NCI-H2171 (cell line): ENCODE measurements at regions not wholly inside any gene's neighbourhood (a gene's known extent, or its start where the extent isn't known, plus 50 kb on each side); places are given as distances from the start of the nearest gene placed in this dataset.
"Not testable (repeated sequence)": the region's sequence is repeated elsewhere in the genome, so short reads cannot be mapped to it uniquely, and the experiment has no call there.

Experiments used
- DNase-seq: peaks from one replicate; lab custom pipeline; 2025; lab: John Stamatoyannopoulos, UW

DNA sequence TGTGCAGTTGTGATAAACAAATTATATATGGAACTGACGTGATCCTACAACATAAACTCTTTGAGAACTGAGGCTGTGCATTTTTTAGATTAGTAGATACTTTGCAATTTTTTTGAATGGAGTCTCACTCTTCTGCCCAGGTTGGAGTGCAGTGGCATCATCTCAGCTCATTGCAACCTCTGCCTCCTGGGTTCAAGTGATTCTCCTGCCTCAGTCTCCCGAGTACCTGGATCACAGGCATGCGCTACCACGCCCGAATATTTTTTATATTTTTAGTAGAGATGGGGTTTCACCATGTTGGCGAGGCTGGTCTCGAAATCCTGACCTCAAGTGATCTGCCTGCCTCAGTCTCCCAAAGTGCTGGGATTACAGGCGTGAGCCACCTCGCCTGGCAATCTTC is 145.9 kb downstream of the POTEH start:
- not testable (repeated sequence) for DNase-seq

DNA sequence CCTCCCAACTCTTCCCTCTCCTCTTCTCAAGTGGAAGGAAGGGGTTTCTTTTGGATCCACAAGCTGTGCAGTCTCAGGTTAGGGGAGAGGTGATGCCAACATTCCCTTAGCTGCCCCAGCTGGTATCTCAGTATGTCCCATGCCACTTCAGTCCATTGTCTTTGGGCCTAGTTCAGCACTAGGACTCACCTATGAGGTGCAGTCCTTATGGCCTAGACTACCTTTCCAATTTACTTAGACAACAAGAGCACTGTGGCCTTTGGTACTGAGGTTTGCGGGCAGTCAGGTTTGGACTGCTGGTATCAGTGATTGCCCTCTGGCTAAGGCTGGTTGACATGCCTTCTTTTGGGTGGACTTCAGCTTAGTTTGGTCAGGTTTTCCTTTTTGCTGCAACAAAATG is 159.9 kb downstream of the POTEH start:
- not testable (repeated sequence) for DNase-seq

DNA sequence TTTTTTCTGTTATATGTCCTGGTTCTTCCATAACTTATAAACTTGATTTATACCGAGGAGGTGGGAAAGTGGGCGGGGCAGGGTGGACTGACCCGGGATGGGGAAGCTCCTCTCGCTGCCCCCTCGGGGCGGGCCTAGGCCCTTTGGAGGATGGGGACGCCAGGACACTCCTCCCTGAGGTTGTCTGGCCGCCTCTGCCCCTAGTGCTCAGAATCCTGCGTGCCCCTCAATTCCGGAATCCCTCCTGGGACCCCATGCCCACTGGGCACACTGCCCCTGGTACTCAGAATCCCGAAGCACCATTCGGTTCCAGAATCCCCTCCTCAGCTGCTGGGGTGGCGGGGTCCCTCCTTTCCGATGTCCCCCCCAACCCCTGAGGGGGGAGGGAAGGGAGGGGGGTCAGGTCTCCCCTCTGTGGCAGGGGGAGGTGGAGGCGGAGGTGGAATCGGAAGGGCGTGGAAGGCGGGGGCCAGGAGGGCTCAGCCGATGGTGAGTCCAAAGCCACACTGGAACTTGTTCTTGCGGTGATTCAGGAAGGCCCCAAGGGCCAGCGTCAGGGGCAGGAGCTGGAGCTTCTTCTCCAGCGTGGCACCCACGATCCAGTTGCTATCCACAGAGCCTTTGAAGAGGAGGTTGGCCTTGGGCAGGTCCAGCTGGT is 164.0 kb downstream of the POTEH start:
- not testable (repeated sequence) for DNase-seq

DNA sequence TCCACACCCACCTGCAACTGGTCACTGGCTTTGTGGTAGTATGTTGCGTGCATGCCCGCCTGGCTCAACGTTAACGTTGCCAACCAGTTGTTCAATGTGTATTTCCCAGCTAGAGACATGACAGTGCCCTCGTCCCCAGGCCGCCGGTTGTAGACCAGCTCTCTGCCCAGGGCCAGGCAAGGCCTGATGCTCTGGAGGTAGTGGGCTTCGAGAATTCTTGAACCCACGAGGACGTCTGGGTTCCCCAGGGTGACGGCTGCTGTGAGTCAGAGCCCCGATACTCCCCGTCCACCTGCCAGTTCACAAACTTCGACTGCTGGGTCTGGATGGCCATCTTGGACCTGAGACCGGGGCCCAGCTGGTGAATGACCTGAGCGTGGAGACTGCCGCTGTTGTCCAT is 164.6 kb downstream of the POTEH start:
- DNase-seq: not testable (repeated sequence)

DNA sequence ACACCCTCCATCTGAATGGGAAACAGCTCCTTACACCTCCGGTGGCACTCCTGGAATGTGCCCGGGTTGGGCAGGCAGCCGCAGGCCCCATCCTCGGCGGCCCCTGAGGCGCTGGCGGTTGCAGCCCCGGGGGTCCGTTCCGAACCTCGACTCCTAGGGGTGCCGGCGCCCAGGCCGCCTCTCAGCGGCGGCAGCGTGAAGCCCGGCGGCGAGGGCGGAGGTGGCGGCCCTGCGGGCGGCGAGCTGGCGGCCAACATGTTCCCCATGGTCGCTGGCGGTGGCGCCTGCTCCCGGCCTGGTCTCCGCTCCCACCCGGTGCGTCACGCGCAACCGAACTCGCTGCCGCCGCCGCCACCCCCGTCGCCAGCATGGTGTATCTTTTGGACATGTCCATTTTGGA is 165.2 kb downstream of the POTEH start:
- not testable (repeated sequence) for DNase-seq

DNA sequence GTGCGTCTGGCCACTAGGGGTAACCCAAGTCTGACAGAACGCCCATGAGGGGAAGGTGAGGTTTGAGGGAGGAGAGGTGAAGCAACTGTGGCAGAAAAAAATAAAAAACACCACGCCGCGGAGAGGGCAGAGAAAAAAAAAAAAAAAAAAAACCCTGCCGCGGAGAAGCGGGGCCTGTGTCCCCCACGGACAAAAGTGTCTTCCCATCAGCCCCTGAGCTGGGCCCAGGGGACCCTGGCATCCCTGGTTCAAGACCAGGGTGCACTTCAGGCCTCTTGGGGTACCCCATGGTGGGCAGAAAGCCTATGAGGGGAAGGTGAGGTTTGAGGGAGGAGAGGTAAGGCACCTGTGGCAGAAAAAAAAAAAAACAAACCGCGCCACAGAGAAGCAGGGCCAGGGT is 191.1 kb downstream of the POTEH start:
- DNase-seq: not testable (repeated sequence)

DNA sequence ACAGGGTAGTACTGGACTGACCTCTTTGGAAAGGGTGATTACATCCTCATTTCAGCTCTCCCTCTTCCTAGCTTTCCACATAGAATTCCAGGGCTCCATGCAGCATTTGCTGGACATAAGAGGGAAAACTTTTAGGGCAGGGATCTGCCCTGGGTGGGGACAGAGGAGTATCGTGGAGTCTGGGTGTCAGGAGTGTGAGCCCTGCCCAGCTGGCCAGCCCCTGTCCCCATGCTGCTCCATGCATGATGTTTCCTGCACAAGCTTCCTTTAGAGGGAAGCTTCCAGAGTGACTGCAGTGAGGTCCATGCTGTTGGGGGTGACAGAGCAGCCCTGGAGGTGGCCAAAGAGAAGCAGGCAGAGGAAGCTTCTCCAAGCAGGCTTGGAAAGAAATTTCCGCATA is 214.5 kb downstream of the POTEH start:
- not testable (repeated sequence) for DNase-seq

DNA sequence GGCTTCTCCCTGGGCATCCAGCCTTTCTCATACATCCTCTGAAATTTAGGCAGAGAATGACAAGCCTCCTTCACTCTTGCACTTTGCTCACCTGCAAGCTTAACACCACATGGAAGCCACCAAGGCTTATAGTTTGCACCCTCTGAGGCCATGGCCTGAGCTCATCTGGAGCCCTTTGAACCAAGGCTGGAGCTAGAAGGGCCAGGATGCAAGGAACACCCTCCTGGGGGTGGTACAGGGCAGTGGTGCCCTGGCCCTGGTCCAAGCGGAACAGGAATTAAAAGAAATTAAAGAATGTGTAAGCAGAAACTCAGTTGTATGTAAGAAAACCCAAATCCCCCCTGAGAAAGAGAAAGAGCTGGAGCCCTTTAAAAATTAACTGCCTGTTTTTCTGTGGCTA is 221.9 kb downstream of the POTEH start:
- not testable (repeated sequence) for DNase-seq

DNA sequence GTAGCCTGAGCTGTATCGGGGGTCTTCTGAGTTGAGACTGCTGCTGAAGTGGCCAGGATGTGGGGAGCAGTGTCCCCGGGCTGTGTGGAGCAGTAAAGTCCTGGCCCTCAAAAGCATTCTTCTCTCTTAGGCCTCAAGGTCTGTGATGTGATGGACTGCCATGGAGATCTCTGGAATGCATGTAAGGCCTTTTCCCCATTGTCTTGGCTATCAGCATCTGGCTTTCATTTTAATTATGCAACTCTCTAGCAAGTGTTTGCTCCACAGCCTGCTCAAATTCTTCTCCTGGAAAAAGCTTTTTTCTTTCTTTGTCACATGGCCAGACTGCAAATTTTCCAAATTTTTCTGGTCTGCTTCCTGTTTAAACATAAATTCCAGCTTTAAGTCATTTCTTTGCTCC is 229.3 kb downstream of the POTEH start:
- not testable (repeated sequence) for DNase-seq

DNA sequence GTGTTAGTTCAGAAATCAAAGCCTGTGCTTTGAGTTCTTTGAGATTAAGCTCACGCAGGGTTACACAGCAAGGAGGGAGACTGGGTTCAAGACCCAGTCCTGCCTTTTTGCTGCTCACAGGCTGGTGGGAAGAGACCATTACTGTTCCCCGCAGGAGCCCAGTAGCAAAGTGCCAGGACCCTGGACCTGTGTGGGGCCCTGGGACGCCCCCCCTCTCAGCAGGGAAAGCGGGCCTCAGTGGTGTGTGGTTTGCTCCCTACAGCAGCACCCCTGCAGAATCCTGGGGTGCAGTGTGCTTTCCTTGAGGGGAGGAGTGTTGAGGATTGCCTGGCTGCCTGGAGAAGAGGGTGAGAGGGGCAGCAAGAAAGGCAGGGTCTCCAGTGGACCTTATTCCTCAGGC is 231.1 kb downstream of the POTEH start:
- not testable (repeated sequence) for DNase-seq

DNA sequence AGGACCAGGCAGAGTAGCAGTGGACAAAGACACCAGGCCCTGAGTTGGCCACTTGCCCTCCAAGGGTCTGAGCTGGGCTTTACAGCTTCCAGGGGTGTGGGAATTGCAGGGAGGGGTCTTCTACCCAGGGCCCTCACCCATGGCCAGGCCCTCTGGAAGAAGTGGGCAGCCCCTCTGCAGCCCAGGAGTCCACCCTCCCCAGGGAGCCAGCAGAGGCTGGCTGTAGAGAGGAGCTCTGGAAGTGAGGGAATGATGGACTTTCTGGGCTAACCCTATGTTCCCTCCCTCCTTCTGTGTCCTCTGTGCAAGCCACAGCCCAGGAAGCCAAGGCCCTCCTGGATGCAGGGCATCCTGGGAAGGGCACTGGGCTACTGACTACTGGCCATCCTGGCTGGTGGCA is 232.3 kb downstream of the POTEH start:
- DNase-seq: not testable (repeated sequence)

DNA sequence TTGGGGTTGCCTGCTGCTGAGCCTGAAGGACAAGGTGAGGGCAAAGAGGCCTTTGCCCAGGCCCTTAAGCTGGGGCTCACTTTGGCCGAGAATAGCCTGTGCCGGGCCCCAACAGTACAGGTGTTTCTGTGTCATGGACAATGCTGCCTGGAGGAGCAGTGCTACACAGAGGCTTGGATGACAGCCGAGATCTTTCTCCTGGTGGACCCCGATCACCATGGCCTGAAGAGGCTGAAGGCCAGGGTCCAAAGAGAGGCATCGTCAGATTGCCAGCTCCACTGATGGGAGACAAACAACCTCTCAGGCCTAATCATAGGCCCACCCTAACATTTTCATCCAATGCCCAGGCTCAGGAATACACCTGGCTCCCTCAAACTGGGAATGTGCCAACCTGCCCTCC is 232.8 kb downstream of the POTEH start:
- not testable (repeated sequence) for DNase-seq

DNA sequence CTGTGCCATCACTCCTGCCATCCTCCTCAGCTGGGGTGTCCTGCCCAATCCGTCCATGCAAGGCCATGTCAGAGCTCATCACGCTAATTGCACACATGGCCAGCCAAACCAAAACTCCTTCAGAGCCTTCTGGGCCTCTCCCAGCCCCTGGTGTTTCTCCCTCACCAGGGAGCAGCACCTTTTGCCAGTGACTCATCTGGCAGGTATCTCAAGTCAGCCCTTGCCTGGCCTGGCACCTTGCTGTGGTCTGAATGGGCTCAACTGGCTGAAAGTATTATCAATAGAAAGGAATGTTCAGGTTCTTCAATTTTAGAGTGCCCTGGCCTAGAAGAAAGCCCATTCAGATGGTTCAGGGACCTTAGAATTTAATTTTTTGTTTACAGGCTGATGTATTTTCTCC is 235.0 kb downstream of the POTEH start:
- DNase-seq: not testable (repeated sequence)

DNA sequence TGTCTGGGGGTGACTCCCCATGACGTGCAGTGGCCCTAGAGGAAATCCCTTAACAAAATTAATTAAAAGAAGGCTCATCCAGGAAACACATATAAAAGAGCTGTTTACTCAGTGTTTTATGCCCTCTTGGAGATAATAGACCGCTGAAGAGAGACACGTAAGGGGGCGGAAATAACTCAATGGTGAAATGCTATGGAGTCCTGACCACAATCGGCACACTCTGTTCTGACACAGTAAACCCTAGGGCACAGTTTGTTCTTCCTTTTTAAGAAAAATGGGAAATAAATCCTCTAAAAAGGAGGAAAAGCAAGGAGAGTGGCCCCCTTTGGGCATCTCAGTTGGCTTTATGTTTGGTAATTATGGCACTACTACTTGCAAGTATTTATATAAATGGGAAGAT is 237.3 kb downstream of the POTEH start:
- not testable (repeated sequence) for DNase-seq
